Cardiac muscle cell (in vitro differentiated cells and primary cell): ENCODE measurements at regions not wholly inside any gene's neighbourhood (a gene's known extent, or its start where the extent isn't known, plus 50 kb on each side); places are given as distances from the start of the nearest gene placed in this dataset.
A peak's percentile ranks its signal among the peaks of the same experiment; 100 is the strongest.

Source experiments
- DNase-seq, 2 donors: peaks; one replicate each; pipeline versions ENCODE4 v3.0.0 to v3.0.0-alpha.2; 2010 to 2017; ENCODE audit warnings: low read depth in 1 of 2, low spot score in 1 of 2
- H3K27ac ChIP-seq: fragments of 200-600 bp; sonication (generic); 2 replicates; pipeline ENCODE4 v1.5.1; 2016
- H3K27me3 ChIP-seq: fragments of 200-600 bp; sonication (generic); 2 replicates; pipeline ENCODE4 v1.6.0; 2016; ENCODE audit warnings: control low read depth
- H3K36me3 ChIP-seq: fragments of 200-600 bp; sonication (generic); 2 replicates; pipeline ENCODE4 v1.5.1; 2016; ENCODE audit warnings: control low read depth
- H3K4me1 ChIP-seq: fragments of 200-600 bp; sonication (generic); 2 replicates; pipeline ENCODE4 v1.8.1; 2017; ENCODE audit warnings: low read depth, mild to moderate bottlenecking, mixed run types
- H3K4me3 ChIP-seq: fragments of 200-600 bp; sonication (generic); 2 replicates; pipeline ENCODE4 v1.5.1; 2016; ENCODE audit warnings: mild to moderate bottlenecking
- H3K9me3 ChIP-seq: fragments of 200-600 bp; sonication (generic); 2 replicates; pipeline ENCODE4 v1.5.1; 2017; ENCODE audit warnings: low read depth, mild to moderate bottlenecking, control low read depth
- CTCF ChIP-seq: IDR thresholded peaks from 2 replicates; pipeline ENCODE4 v1.5.1; 2012; ENCODE audit warnings: low read depth, mild to moderate bottlenecking, low read length

- DNase-seq = peak in 1 of 2 donors; percentile 54
- no peaks in the 10 kb centered on the region for H3K9me3 ChIP-seq
Observed at GRCh38 chr1:168365719-168366479, 85.2 kb downstream of the TBX19 start.

More at GRCh38 chr1:168365719-168366479, 85.2 kb downstream of the TBX19 start:
- Histone ChIP-seq H3K27ac (peak overlapping the region; percentile 86), H3K4me3 (no peak overlapping the region), H3K36me3 (no peaks in the 10 kb centered on the region), H3K4me1 (peaks cover 46% of the 10 kb centered on the region), H3K27me3 (no peaks in the 10 kb centered on the region)
- TF ChIP-seq CTCF = no peak
